MM.1S (cell line): ENCODE measurements at regions not wholly inside any gene's neighbourhood (a gene's known extent, or its start where the extent isn't known, plus 50 kb on each side); places are given as distances from the start of the nearest gene placed in this dataset.

Source experiments
- DNase-seq: peaks from one replicate; pipeline ENCODE4 v3.0.0-alpha.2; 2015
- H2AFZ ChIP-seq: fragments of 300-600 bp; sonication (generic); 2 replicates; pipeline ENCODE4 v1.6.0; 2016; ENCODE audit warnings: antibody characterized with exemption, low read length
- H3F3A ChIP-seq: fragments of 300-600 bp; sonication (generic); 2 replicates; pipeline ENCODE4 v1.6.1; 2016; ENCODE audit warnings: mild to moderate bottlenecking, antibody characterized with exemption, low read length, moderate library complexity, mixed read lengths; ENCODE audit not compliant: insufficient read depth
- H3K27ac ChIP-seq: fragments of 300-600 bp; sonication (generic); 2 replicates; pipeline ENCODE4 v1.5.1; 2016; ENCODE audit warnings: mild to moderate bottlenecking, low read length
- H3K27me3 ChIP-seq: fragments of 300-600 bp; sonication (generic); replicated peaks from 2 replicates; pipeline ENCODE4 v1.6.0; 2016; ENCODE audit warnings: low read length; ENCODE audit not compliant: insufficient read depth
- H3K36me3 ChIP-seq: fragments of 300-600 bp; sonication (generic); replicated peaks from 2 replicates; pipeline ENCODE4 v1.6.1; 2016; ENCODE audit warnings: mild to moderate bottlenecking, low read length, mixed read lengths; ENCODE audit not compliant: insufficient read depth
- H3K4me1 ChIP-seq: fragments of 300-600 bp; sonication (generic); 2 replicates; pipeline ENCODE4 v1.6.1; 2016; ENCODE audit warnings: low read length, mixed read lengths
- H3K4me2 ChIP-seq: fragments of 300-600 bp; sonication (generic); 2 replicates; pipeline ENCODE4 v1.6.0; 2016; ENCODE audit warnings: low read depth, low read length
- H3K4me3 ChIP-seq: fragments of 300-600 bp; sonication (generic); 2 replicates; pipeline ENCODE4 v1.5.1; 2016; ENCODE audit warnings: low read length, mixed read lengths
- H3K79me2 ChIP-seq: fragments of 300-600 bp; sonication (generic); 2 replicates; pipeline ENCODE4 v1.6.1; 2016; ENCODE audit warnings: mixed run types, low read length, mixed read lengths
- H3K9ac ChIP-seq: fragments of 300-600 bp; sonication (generic); 2 replicates; pipeline ENCODE4 v1.6.1; 2016; ENCODE audit warnings: low read length, mixed read lengths
- H3K9me2 ChIP-seq: fragments of 300-600 bp; sonication (generic); replicated peaks from 2 replicates; pipeline ENCODE4 v1.6.1; 2016; ENCODE audit warnings: mild to moderate bottlenecking, low read length, mixed read lengths; ENCODE audit not compliant: insufficient read depth
- H3K9me3 ChIP-seq: fragments of 300-600 bp; sonication (generic); replicated peaks from 2 replicates; pipeline ENCODE4 v1.6.1; 2016; ENCODE audit warnings: mild to moderate bottlenecking, low read length, mixed read lengths; ENCODE audit not compliant: insufficient read depth
- H4K20me1 ChIP-seq: fragments of 300-600 bp; sonication (generic); 2 replicates; pipeline ENCODE4 v1.6.1; 2016; ENCODE audit warnings: mild to moderate bottlenecking, low read length, moderate library complexity, mixed read lengths; ENCODE audit not compliant: insufficient read depth
- CTCF ChIP-seq: fragments of 300-600 bp; sonication (generic); IDR thresholded peaks from 2 replicates; pipeline ENCODE4 v1.5.1; 2016; ENCODE audit warnings: antibody characterized with exemption, low read length, mixed read lengths
- EZH2 ChIP-seq: fragments of 300-600 bp; sonication (generic); optimal IDR thresholded peaks from 2 replicates; pipeline ENCODE3; 2017; ENCODE audit warnings: low read depth, mild to moderate bottlenecking, antibody characterized with exemption, low read length, mixed read lengths
- EZH2phosphoT487 ChIP-seq: fragments of 300-600 bp; sonication (generic); IDR thresholded peaks from 2 replicates; pipeline ENCODE4 v1.6.1; 2018; ENCODE audit warnings: antibody characterized with exemption, low read length

GRCh38 chr18:23341383-23341782, 111.7 kb upstream of the RIOK3 start:
- H2AFZ ChIP-seq, result no peak overlapping the region
- TF ChIP-seq EZH2 (no peak), CTCF (no peak), EZH2phosphoT487 (no peak)
- H3K4me3 ChIP-seq, result no peak overlapping the region
- no peaks in the 10 kb centered on the region for H3K4me1 ChIP-seq
- no peak for DNase-seq
- no peaks in the 10 kb centered on the region for H3K36me3 ChIP-seq
- no peaks in the 10 kb centered on the region for H3K79me2 ChIP-seq
- no peaks in the 10 kb centered on the region for H3K9me3 ChIP-seq
- no peak overlapping the region for H3K27ac ChIP-seq
- H3K27me3 ChIP-seq, result no peaks in the 10 kb centered on the region
- no peaks in the 10 kb centered on the region for H4K20me1 ChIP-seq
- H3F3A ChIP-seq, result no peaks in the 10 kb centered on the region
- no peaks in the 10 kb centered on the region for H3K9me2 ChIP-seq
- H3K9ac ChIP-seq, result no peak overlapping the region
- no peak overlapping the region for H3K4me2 ChIP-seq

- no peaks in the 10 kb centered on the region for H3K4me1 ChIP-seq
- H3K9me2 ChIP-seq, result no peaks in the 10 kb centered on the region
- no peak overlapping the region for H3K9ac ChIP-seq
- H2AFZ ChIP-seq, result no peak overlapping the region
- H3K79me2 ChIP-seq, result no peaks in the 10 kb centered on the region
- H3K9me3 ChIP-seq, result no peaks in the 10 kb centered on the region
- H4K20me1 ChIP-seq, result no peaks in the 10 kb centered on the region
- no peaks in the 10 kb centered on the region for H3F3A ChIP-seq
- no peak for DNase-seq
- H3K4me2 ChIP-seq, result no peak overlapping the region
- H3K27ac ChIP-seq, result no peak overlapping the region
- no peak overlapping the region for H3K4me3 ChIP-seq
- no peak for TF ChIP-seq CTCF
- TF ChIP-seq EZH2, result no peak
- no peak for TF ChIP-seq EZH2phosphoT487
- no peaks in the 10 kb centered on the region for H3K27me3 ChIP-seq
- H3K36me3 ChIP-seq, result no peaks in the 10 kb centered on the region
Observed at GRCh38 chr18:23341983-23342382, 111.1 kb upstream of the RIOK3 start.

- H3K27me3 ChIP-seq, result no peaks in the 10 kb centered on the region
- TF ChIP-seq EZH2, result no peak
- TF ChIP-seq CTCF, result no peak
- no peak for TF ChIP-seq EZH2phosphoT487
- H3K79me2 ChIP-seq, result no peaks in the 10 kb centered on the region
- H4K20me1 ChIP-seq, result no peaks in the 10 kb centered on the region
- no peak overlapping the region for H3K4me3 ChIP-seq
- H3K9me2 ChIP-seq, result no peaks in the 10 kb centered on the region
- no peak overlapping the region for H2AFZ ChIP-seq
- no peak overlapping the region for H3K27ac ChIP-seq
- no peaks in the 10 kb centered on the region for H3F3A ChIP-seq
- DNase-seq, result no peak
- no peaks in the 10 kb centered on the region for H3K36me3 ChIP-seq
- no peak overlapping the region for H3K9ac ChIP-seq
- H3K4me1 ChIP-seq, result no peaks in the 10 kb centered on the region
- no peak overlapping the region for H3K4me2 ChIP-seq
- no peaks in the 10 kb centered on the region for H3K9me3 ChIP-seq
Observed at GRCh38 chr18:23342506-23342905, 110.6 kb upstream of the RIOK3 start.

- Histone ChIP-seq H3K4me1 (0 out of 2 replicates have a peak, but pooled peaks cover 5% of the 10 kb centered on the region), H3K9me3 (no peaks in the 10 kb centered on the region), H3K9ac (no peak overlapping the region), H3K27ac (no peak overlapping the region), H3K36me3 (no peaks in the 10 kb centered on the region), H4K20me1 (no peaks in the 10 kb centered on the region), H3K79me2 (no peaks in the 10 kb centered on the region), H2AFZ (no peak overlapping the region), H3F3A (no peaks in the 10 kb centered on the region), H3K4me2 (no peak overlapping the region), H3K9me2 (no peaks in the 10 kb centered on the region), H3K27me3 (no peaks in the 10 kb centered on the region), H3K4me3 (no peak overlapping the region)
- DNase-seq, result no peak
- no peak for TF ChIP-seq EZH2
- no peak for TF ChIP-seq CTCF
- TF ChIP-seq EZH2phosphoT487, result no peak
Observed at GRCh38 chr18:23350188-23350587, 102.9 kb upstream of the RIOK3 start.
